Liver (tissue), 8 donors: ENCODE measurements at regions not wholly inside any gene's neighbourhood (a gene's known extent, or its start where the extent isn't known, plus 50 kb on each side); places are given as distances from the start of the nearest gene placed in this dataset.
"Not testable (repeated sequence)": the region's sequence is repeated elsewhere in the genome, so short reads cannot be mapped to it uniquely, and the experiment has no call there.

Experiments used
- DNase-seq: peaks from one replicate; pipeline ENCODE4 v3.0.0-alpha.2; 2017; ENCODE audit warnings: low spot score
- H3K27ac ChIP-seq, 2 donors: one replicate each; pipeline ENCODE4 v1.7.0; 2013; ENCODE audit warnings: inconsistent platforms in 2 of 2, low read length in 2 of 2, control low read depth in 1 of 2, low read depth in 1 of 2, mild to moderate bottlenecking in 1 of 2
- H3K27me3 ChIP-seq, 4 donors: one replicate each; pipeline versions ENCODE4 v1.6.1 to v1.7.0; 2013; ENCODE audit warnings: low read length in 3 of 4, inconsistent platforms in 1 of 4, mild to moderate bottlenecking in 1 of 4, moderate library complexity in 1 of 4; ENCODE audit not compliant: control insufficient read depth in 4 of 4, insufficient read depth in 4 of 4
- H3K36me3 ChIP-seq, 4 donors: one replicate each; pipeline versions ENCODE4 v1.6.1 to v1.7.0; 2013; ENCODE audit warnings: low read length in 3 of 4, mild to moderate bottlenecking in 3 of 4, low read depth in 1 of 4, moderate library complexity in 1 of 4; ENCODE audit not compliant: control insufficient read depth in 4 of 4, insufficient read depth in 3 of 4
- H3K4me1 ChIP-seq, 4 donors: one replicate each; pipeline versions ENCODE4 v1.6.1 to v1.7.0; 2013; ENCODE audit warnings: low read length in 3 of 4, mild to moderate bottlenecking in 3 of 4, moderate library complexity in 1 of 4; ENCODE audit not compliant: control insufficient read depth in 4 of 4, insufficient read depth in 4 of 4
- H3K4me3 ChIP-seq, 3 donors: one replicate each; pipeline versions ENCODE4 v1.6.1 to v1.7.0; 2013; ENCODE audit warnings: low read length in 3 of 3, control low read depth in 1 of 3, low read depth in 1 of 3, mild to moderate bottlenecking in 1 of 3
- H3K9ac ChIP-seq, 2 donors: one replicate each; pipeline ENCODE4 v1.7.0; 2013; ENCODE audit warnings: low read length in 2 of 2, mild to moderate bottlenecking in 2 of 2, moderate library complexity in 2 of 2, control low read depth in 1 of 2, low read depth in 1 of 2
- H3K9me3 ChIP-seq, 4 donors: one replicate each; pipeline versions ENCODE4 v1.6.1 to v1.7.0; 2013; ENCODE audit warnings: low read length in 3 of 4; ENCODE audit not compliant: control insufficient read depth in 4 of 4
- ATF3 ChIP-seq: IDR thresholded peaks from 2 replicates; pipeline ENCODE4 v1.6.1; 2016; ENCODE audit warnings: antibody characterized with exemption
- FOXA1 ChIP-seq: IDR thresholded peaks from 2 replicates; pipeline ENCODE4 v1.6.1; 2016; ENCODE audit warnings: antibody characterized with exemption
- HNF4A ChIP-seq, 2 donors: conservative IDR thresholded peaks; 2 replicates each; pipeline ENCODE4 v1.6.1; 2016; ENCODE audit warnings: antibody characterized with exemption in 2 of 2, mild to moderate bottlenecking in 2 of 2
- HNF4G ChIP-seq: IDR thresholded peaks from 2 replicates; pipeline ENCODE4 v1.6.1; 2016; ENCODE audit warnings: antibody characterized with exemption
- JUND ChIP-seq, 2 donors: IDR thresholded peaks; 2 replicates each; pipeline ENCODE4 v1.6.1; 2016; ENCODE audit warnings: antibody characterized with exemption in 2 of 2
- RAD21 ChIP-seq, 2 donors: IDR thresholded peaks; 2 replicates each; pipeline ENCODE4 v1.6.1; 2016; ENCODE audit warnings: antibody characterized with exemption in 2 of 2, mild to moderate bottlenecking in 2 of 2
- RXRA ChIP-seq, 2 donors: IDR thresholded peaks; 2 replicates each; pipeline ENCODE4 v1.6.1; 2017 to 2018; ENCODE audit warnings: antibody characterized with exemption in 2 of 2, mild to moderate bottlenecking in 1 of 2
- SP1 ChIP-seq: IDR thresholded peaks from 2 replicates; pipeline ENCODE4 v1.6.1; 2018; ENCODE audit warnings: antibody characterized with exemption, mild to moderate bottlenecking
- YY1 ChIP-seq: IDR thresholded peaks from 2 replicates; pipeline ENCODE4 v1.6.1; 2016; ENCODE audit warnings: antibody characterized with exemption, mild to moderate bottlenecking
- WGBS: extraction: QIAGEN DNeasy Blood & Tissue Kit; methylation state at CpG from one replicate; pipeline ENCODE4 v1.1.7; 2013; 5-methylcytosine and 5-hydroxymethylcytosine counted together
- TF ChIP-seq, protein P1 (sequence below): IDR thresholded peaks from 2 replicates; pipeline ENCODE4 v1.6.1; 2016; ENCODE audit warnings: antibody characterized with exemption
- TF ChIP-seq, protein P2 (sequence below): fragments of 150-350 bp; IDR thresholded peaks from 2 replicates; pipeline ENCODE4 v1.5.1; 2017; ENCODE audit warnings: improper control_type of control experiment, low read depth, low read length; ENCODE audit not compliant: missing input control
- TF ChIP-seq, protein P3 (sequence below): IDR thresholded peaks from 2 replicates; pipeline ENCODE4 v1.6.1; 2016; ENCODE audit warnings: antibody characterized with exemption
- TF ChIP-seq, protein P4 (sequence below): IDR thresholded peaks from 2 replicates; pipeline ENCODE4 v1.6.1; 2016; ENCODE audit warnings: antibody characterized with exemption, mild to moderate bottlenecking
- donor health status: healthy.
- donor health status: healthy.
- donor health status: healthy.
- donor health status: healthy.
- donor health status: healthy.

GRCh38 chr4:120554086-120554485 lies 368.4 kb downstream of the PRDM5 start:
- Histone ChIP-seq H3K27me3 (peaks cover 0 to 3% (median 0%) of the 10 kb centered on the region in 4 donors), H3K36me3 (no peaks in the 10 kb centered on the region), H3K4me3 (no peak overlapping the region), H3K9me3 (no peaks in the 10 kb centered on the region), H3K4me1 (no peaks in the 10 kb centered on the region), H3K9ac (no peak overlapping the region), H3K27ac (no peak overlapping the region)
- no peak for DNase-seq
- TF ChIP-seq RXRA (IDR thresholded peaks at IDR 0.05) (no peak), FOXA1 (no peak), SP1 (no peak), YY1 (no peak), JUND (IDR thresholded peaks at IDR 0.05) (no peak), HNF4G (no peak)
- TF ChIP-seq, protein P1, sequence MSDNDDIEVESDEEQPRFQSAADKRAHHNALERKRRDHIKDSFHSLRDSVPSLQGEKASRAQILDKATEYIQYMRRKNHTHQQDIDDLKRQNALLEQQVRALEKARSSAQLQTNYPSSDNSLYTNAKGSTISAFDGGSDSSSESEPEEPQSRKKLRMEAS, result no peak
- TF ChIP-seq, protein P2, sequence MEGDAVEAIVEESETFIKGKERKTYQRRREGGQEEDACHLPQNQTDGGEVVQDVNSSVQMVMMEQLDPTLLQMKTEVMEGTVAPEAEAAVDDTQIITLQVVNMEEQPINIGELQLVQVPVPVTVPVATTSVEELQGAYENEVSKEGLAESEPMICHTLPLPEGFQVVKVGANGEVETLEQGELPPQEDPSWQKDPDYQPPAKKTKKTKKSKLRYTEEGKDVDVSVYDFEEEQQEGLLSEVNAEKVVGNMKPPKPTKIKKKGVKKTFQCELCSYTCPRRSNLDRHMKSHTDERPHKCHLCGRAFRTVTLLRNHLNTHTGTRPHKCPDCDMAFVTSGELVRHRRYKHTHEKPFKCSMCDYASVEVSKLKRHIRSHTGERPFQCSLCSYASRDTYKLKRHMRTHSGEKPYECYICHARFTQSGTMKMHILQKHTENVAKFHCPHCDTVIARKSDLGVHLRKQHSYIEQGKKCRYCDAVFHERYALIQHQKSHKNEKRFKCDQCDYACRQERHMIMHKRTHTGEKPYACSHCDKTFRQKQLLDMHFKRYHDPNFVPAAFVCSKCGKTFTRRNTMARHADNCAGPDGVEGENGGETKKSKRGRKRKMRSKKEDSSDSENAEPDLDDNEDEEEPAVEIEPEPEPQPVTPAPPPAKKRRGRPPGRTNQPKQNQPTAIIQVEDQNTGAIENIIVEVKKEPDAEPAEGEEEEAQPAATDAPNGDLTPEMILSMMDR, result no peak
- WGBS, result 71% methylated on average over 3 of the region's 3 CpGs

GRCh38 chr4:120550624-120551220 lies 371.8 kb downstream of the PRDM5 start:
- H3K27ac ChIP-seq, H3K9ac ChIP-seq, H3K4me3 ChIP-seq, H3K27me3 ChIP-seq, H3K9me3 ChIP-seq, H3K4me1 ChIP-seq, DNase-seq, H3K36me3 ChIP-seq: not testable (repeated sequence)
- WGBS, result 91% methylated on average over 30 of the region's 30 CpGs

GRCh38 chr4:120549011-120549570 lies 373.4 kb downstream of the PRDM5 start:
- Histone ChIP-seq H3K9ac (no peak overlapping the region), H3K4me3 (no peak overlapping the region), H3K36me3 (no peaks in the 10 kb centered on the region), H3K4me1 (no peaks in the 10 kb centered on the region), H3K9me3 (peaks cover 0 to 3% (median 0%) of the 10 kb centered on the region in 4 donors), H3K27ac (no peak overlapping the region), H3K27me3 (no peaks in the 10 kb centered on the region)
- TF ChIP-seq RXRA (IDR thresholded peaks at IDR 0.05), result no peak
- TF ChIP-seq SP1, result no peak
- TF ChIP-seq, protein P3, sequence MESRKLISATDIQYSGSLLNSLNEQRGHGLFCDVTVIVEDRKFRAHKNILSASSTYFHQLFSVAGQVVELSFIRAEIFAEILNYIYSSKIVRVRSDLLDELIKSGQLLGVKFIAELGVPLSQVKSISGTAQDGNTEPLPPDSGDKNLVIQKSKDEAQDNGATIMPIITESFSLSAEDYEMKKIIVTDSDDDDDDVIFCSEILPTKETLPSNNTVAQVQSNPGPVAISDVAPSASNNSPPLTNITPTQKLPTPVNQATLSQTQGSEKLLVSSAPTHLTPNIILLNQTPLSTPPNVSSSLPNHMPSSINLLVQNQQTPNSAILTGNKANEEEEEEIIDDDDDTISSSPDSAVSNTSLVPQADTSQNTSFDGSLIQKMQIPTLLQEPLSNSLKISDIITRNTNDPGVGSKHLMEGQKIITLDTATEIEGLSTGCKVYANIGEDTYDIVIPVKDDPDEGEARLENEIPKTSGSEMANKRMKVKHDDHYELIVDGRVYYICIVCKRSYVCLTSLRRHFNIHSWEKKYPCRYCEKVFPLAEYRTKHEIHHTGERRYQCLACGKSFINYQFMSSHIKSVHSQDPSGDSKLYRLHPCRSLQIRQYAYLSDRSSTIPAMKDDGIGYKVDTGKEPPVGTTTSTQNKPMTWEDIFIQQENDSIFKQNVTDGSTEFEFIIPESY, result no peak
- TF ChIP-seq HNF4A (conservative IDR thresholded peaks at IDR 0.05), result no peak
- no peak for TF ChIP-seq ATF3
- TF ChIP-seq, protein P1, result no peak
- TF ChIP-seq, protein P4, sequence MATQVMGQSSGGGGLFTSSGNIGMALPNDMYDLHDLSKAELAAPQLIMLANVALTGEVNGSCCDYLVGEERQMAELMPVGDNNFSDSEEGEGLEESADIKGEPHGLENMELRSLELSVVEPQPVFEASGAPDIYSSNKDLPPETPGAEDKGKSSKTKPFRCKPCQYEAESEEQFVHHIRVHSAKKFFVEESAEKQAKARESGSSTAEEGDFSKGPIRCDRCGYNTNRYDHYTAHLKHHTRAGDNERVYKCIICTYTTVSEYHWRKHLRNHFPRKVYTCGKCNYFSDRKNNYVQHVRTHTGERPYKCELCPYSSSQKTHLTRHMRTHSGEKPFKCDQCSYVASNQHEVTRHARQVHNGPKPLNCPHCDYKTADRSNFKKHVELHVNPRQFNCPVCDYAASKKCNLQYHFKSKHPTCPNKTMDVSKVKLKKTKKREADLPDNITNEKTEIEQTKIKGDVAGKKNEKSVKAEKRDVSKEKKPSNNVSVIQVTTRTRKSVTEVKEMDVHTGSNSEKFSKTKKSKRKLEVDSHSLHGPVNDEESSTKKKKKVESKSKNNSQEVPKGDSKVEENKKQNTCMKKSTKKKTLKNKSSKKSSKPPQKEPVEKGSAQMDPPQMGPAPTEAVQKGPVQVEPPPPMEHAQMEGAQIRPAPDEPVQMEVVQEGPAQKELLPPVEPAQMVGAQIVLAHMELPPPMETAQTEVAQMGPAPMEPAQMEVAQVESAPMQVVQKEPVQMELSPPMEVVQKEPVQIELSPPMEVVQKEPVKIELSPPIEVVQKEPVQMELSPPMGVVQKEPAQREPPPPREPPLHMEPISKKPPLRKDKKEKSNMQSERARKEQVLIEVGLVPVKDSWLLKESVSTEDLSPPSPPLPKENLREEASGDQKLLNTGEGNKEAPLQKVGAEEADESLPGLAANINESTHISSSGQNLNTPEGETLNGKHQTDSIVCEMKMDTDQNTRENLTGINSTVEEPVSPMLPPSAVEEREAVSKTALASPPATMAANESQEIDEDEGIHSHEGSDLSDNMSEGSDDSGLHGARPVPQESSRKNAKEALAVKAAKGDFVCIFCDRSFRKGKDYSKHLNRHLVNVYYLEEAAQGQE, result no peak
- TF ChIP-seq RAD21 (IDR thresholded peaks at IDR 0.05), result no peak
- TF ChIP-seq, protein P2, result no peak
- DNase-seq, result no peak
